GM12864 (cell line): ENCODE measurements at regions not wholly inside any gene's neighbourhood (a gene's known extent, or its start where the extent isn't known, plus 50 kb on each side); places are given as distances from the start of the nearest gene placed in this dataset.

Source experiments
- DNase-seq: peaks from one replicate; pipeline ENCODE4 v3.0.0-alpha.2; 2011; ENCODE audit warnings: low read depth
- H3K4me3 ChIP-seq: 2 replicates; pipeline ENCODE4 v1.5.1; 2011; ENCODE audit warnings: mild to moderate bottlenecking, low read depth, low read length, control low read depth
- TF ChIP-seq, protein P1 (sequence below): IDR thresholded peaks from 2 replicates; pipeline ENCODE4 v1.5.1; 2011; ENCODE audit warnings: low read depth, mild to moderate bottlenecking, moderate library complexity, low read length, control low read depth, inconsistent platforms; ENCODE audit errors: missing control alignments

DNA sequence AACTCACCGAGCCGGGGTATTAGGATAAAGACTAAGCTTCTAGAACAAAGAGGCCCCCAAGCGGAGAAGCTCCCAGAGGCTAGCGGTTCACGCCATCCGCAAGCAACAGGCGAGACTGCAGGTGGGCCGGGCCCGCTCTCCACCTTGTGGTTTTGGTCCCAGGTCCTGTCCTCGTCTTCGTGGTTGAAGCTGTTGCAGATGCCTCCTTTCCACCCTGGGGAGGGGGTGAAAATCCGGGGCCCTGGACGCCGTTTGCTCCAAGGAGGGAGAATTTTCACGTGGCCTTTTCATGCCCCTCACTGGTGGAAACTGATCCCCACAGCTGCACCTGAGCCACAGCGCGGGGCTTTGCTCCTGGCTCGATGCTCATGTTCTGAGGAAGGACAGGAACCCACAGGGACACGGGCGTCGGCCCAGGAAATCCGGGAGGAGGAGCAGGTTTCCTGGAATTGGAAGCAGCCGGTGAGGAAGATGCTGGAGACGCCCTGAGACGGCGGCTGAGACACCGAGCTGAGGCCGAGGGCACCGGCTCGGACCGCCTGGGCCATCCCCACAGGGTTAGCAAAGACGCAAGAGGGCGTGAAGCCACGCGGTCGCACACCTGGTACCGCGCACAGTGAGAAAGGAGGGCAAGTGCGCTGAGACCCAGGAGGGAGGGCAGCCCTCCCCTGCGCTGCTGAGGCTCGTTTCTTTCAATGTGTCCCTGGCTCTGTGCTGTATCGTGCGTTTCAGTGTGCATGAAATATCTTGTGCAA, 54.7 kb upstream of the SALL3 start:
- DNase-seq, result no peak
- TF ChIP-seq, protein P1, sequence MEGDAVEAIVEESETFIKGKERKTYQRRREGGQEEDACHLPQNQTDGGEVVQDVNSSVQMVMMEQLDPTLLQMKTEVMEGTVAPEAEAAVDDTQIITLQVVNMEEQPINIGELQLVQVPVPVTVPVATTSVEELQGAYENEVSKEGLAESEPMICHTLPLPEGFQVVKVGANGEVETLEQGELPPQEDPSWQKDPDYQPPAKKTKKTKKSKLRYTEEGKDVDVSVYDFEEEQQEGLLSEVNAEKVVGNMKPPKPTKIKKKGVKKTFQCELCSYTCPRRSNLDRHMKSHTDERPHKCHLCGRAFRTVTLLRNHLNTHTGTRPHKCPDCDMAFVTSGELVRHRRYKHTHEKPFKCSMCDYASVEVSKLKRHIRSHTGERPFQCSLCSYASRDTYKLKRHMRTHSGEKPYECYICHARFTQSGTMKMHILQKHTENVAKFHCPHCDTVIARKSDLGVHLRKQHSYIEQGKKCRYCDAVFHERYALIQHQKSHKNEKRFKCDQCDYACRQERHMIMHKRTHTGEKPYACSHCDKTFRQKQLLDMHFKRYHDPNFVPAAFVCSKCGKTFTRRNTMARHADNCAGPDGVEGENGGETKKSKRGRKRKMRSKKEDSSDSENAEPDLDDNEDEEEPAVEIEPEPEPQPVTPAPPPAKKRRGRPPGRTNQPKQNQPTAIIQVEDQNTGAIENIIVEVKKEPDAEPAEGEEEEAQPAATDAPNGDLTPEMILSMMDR, result no peak

DNA sequence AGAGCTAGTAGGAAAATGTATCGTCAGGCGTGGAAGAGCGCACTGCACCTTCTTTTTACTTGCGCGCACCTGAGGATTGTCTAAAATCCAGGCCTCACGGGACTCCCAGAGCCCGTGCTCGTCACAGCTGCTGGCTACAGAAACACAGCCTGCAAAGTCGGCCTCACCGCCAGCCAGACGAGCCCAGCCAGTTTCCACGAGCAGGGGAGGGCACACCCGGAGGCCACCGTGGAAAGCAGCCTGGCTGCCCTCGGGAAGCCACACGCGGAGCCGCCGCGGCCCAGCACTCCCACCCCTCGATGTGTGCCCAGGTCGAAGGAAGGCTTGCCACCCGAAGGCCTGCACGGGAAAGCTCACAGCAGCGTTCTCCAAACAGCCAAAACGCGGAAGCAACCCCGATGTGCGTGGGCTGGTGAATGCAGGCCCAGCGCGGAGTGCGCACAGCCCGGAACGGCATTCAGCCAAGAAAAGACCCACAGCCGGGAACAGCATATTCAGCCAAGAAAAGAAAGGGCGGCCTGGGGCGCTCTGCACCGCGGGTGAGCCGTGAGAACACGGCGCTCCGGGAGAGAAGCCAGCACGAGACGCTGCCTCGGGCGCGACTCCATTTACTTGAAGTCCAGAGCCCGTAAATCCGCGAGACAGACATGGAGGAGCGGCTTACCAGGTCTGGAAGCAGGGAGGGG, 53.9 kb upstream of the SALL3 start:
- TF ChIP-seq, protein P1, result no peak
- no peak for DNase-seq
- H3K4me3 ChIP-seq, result no peak overlapping the region

More for the DNA sequence above, 54.7 kb upstream of the SALL3 start:
- no peak overlapping the region for H3K4me3 ChIP-seq

DNA sequence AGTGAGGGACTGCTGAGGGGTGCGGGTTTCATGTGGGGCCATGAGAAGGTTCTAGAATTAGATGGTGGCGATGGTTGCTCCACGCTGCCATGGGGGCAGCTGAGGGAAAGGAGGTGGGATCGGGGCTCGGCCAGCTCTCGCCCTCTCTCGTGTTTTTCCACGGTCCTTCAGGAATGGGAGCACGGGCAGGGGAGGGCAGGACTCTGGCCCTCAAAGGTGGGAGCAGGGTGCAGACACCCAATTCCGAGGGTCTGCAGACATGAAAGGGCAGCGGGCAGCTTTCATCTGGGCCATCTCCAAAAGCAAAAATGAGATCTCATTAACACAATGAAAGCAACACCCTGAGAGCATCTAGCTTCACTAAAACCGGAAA, 53.4 kb upstream of the SALL3 start:
- TF ChIP-seq, protein P1, result no peak
- no peak for DNase-seq
- no peak overlapping the region for H3K4me3 ChIP-seq

DNA sequence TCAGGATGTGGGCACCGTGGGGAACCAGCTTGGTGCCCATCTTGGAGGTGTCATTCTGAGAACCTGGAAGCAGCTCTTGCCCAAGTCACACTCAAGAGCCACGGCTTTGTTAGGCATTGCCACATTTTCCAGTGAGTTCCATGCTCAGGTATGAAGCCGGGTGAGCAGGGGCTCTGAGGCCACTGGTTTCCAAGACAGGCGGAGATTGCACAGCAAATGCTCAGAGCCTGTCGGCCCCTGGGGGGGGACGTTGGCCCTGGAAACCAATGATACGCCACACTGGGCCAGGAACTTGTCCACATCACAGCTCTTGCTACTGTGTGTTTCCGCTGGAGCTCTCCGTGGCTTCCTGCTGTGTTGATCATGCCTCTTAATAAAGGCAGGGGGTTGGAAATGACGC, 52.5 kb upstream of the SALL3 start:
- TF ChIP-seq, protein P1, result no peak
- DNase-seq, result no peak
- H3K4me3 ChIP-seq, result no peak overlapping the region

DNA sequence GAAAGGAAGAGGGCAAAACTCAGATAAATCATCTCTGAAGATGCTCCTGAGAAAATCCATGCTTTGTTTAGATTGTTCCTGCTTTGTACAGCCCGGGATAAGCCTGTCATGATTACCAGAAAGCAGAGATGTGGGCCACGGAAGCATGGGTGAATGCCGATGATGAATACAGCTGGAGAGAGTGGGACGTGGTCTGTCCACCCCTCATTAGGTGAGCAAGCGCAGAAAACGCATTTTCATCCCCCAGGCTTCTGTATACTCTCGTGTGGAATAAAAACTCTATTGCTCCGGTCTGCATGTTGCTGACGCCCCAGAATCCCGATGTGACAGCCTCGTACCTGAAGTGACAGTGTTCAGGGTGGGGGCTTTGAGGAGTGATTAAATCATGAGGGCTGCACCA, 52.0 kb upstream of the SALL3 start:
- DNase-seq, result no peak
- no peak overlapping the region for H3K4me3 ChIP-seq
- TF ChIP-seq, protein P1, result no peak

DNA sequence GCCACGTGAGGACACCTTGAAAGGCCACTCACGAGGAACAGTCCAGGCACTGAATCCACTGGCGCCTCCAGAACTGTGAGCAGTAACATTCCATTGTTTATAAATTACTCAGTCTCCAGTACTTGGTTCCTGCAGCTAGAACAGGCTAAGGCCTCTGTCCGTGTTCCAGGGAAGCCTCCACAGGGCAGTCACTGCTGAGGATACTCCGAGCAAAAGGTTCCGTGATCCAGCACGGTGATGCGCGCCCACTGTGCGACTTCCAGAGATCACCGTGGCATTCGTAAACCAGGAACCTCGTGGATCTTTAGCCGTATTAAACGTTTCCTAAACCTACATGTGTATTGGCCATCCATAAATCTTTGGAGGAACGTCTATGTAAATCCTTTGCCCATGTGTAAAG, 51.5 kb upstream of the SALL3 start:
- no peak for DNase-seq
- H3K4me3 ChIP-seq, result no peak overlapping the region
- TF ChIP-seq, protein P1, result no peak
